WTC11 (cell line): ENCODE measurements at regions not wholly inside any gene's neighbourhood (a gene's known extent, or its start where the extent isn't known, plus 50 kb on each side); places are given as distances from the start of the nearest gene placed in this dataset.

Experiments
- ATAC-seq: fragments of 200-7000 bp; cut with Tn5 transposase; 2 replicates; pipeline ENCODE4 v1.10.0; 2021; ENCODE audit warnings: mild to moderate bottlenecking, moderate library complexity
- CTCF ChIA-PET: fragments of 300-600 bp; sonication (Branson Sonifier 250); formaldehyde crosslinking; loops from one replicate; lab custom pipeline; 2021; ENCODE audit warnings: antibody characterized with exemption; lab: Charles Lee
- POLR2A ChIA-PET: fragments of 350-600 bp; sonication (Branson Sonifier 250); formaldehyde crosslinking; loops from one replicate; lab custom pipeline; 2021; ENCODE audit warnings: antibody characterized with exemption; lab: Charles Lee
- DNase-seq: peaks from one replicate; pipeline ENCODE4 v3.0.0; 2021; ENCODE audit warnings: low spot score
- H3K27ac Mint-ChIP-seq: 2 replicates; pipeline ENCODE4 v1.8.0; 2021; ENCODE audit warnings: mixed read lengths
- H3K27me3 Mint-ChIP-seq: 2 replicates; pipeline ENCODE4 v1.8.0; 2021; ENCODE audit warnings: low read depth, mild to moderate bottlenecking, moderate library complexity, mixed read lengths
- H3K36me3 Mint-ChIP-seq: 2 replicates; pipeline ENCODE4 v1.8.0; 2021; ENCODE audit warnings: mixed read lengths
- H3K4me1 Mint-ChIP-seq: 2 replicates; pipeline ENCODE4 v1.8.0; 2022; ENCODE audit warnings: mixed read lengths
- H3K4me3 Mint-ChIP-seq: 2 replicates; pipeline ENCODE4 v1.8.0; 2021; ENCODE audit warnings: mild to moderate bottlenecking, moderate library complexity, mixed read lengths
- H3K9me3 Mint-ChIP-seq: 2 replicates; pipeline ENCODE4 v1.8.0; 2021; ENCODE audit warnings: mixed read lengths
- ARID4B ChIP-seq: sonication (generic); formaldehyde crosslinking; IDR thresholded peaks from 2 replicates; pipeline ENCODE4 v1.8.0; 2023; ENCODE audit warnings: missing genetic modification reagents, mild to moderate bottlenecking, borderline replicate concordance
- ERG ChIP-seq: fragments of 250-450 bp; sonication (Bioruptor Pico); IDR thresholded peaks from 2 replicates; pipeline ENCODE4 v1.8.0; 2021; ENCODE audit warnings: mild to moderate bottlenecking
- ESRRA ChIP-seq: sonication (generic); formaldehyde crosslinking; IDR thresholded peaks from 2 replicates; pipeline ENCODE4 v1.8.1; 2022; ENCODE audit warnings: mild to moderate bottlenecking, missing genetic modification reagents, borderline replicate concordance
- FOXP1 ChIP-seq: sonication (generic); formaldehyde crosslinking; IDR thresholded peaks from 2 replicates; pipeline ENCODE4 v1.8.0; 2022; ENCODE audit warnings: missing genetic modification reagents, mild to moderate bottlenecking, moderate library complexity, borderline replicate concordance
- GTF2I ChIP-seq: fragments of 250-450 bp; sonication (Bioruptor Pico); conservative IDR thresholded peaks from 2 replicates; pipeline ENCODE4 v1.4.0; 2021; ENCODE audit warnings: mild to moderate bottlenecking
- IRF1 ChIP-seq: sonication (generic); formaldehyde crosslinking; IDR thresholded peaks from 2 replicates; pipeline ENCODE4 v1.8.0; 2023; ENCODE audit warnings: missing genetic modification reagents
- JAZF1 ChIP-seq: fragments of 250-450 bp; sonication (Bioruptor Pico); IDR thresholded peaks from 2 replicates; pipeline ENCODE4 v1.9.0; 2021; ENCODE audit warnings: moderate library complexity, mild to moderate bottlenecking, inconsistent platforms
- JUN ChIP-seq: sonication (generic); formaldehyde crosslinking; IDR thresholded peaks from 2 replicates; pipeline ENCODE4 v1.8.0; 2023; ENCODE audit warnings: mild to moderate bottlenecking, missing genetic modification reagents
- NR3C1 ChIP-seq: sonication (generic); formaldehyde crosslinking; conservative IDR thresholded peaks from 2 replicates; pipeline ENCODE4 v1.8.1; 2023; ENCODE audit warnings: low read depth, mild to moderate bottlenecking, missing genetic modification reagents
- SOX15 ChIP-seq: fragments of 250-450 bp; sonication (Bioruptor Pico); IDR thresholded peaks from 2 replicates; pipeline ENCODE4 v1.9.0; 2021; ENCODE audit warnings: mild to moderate bottlenecking
- TCF7 ChIP-seq: sonication (generic); formaldehyde crosslinking; IDR thresholded peaks from 2 replicates; pipeline ENCODE4 v1.8.0; 2022; ENCODE audit warnings: mild to moderate bottlenecking, low read depth, missing genetic modification reagents, moderate library complexity
- ZNF121 ChIP-seq: sonication (generic); formaldehyde crosslinking; IDR thresholded peaks from 2 replicates; pipeline ENCODE4 v1.8.0; 2023; ENCODE audit warnings: missing genetic modification reagents
- TF ChIP-seq, protein P1 (sequence below): sonication (generic); formaldehyde crosslinking; IDR thresholded peaks from 2 replicates; pipeline ENCODE4 v1.8.0; 2022; ENCODE audit warnings: mild to moderate bottlenecking, missing genetic modification reagents
- TF ChIP-seq, protein P2 (sequence below): sonication (generic); formaldehyde crosslinking; conservative IDR thresholded peaks from 2 replicates; pipeline ENCODE4 v1.8.1; 2022; ENCODE audit warnings: mild to moderate bottlenecking, missing genetic modification reagents

DNA sequence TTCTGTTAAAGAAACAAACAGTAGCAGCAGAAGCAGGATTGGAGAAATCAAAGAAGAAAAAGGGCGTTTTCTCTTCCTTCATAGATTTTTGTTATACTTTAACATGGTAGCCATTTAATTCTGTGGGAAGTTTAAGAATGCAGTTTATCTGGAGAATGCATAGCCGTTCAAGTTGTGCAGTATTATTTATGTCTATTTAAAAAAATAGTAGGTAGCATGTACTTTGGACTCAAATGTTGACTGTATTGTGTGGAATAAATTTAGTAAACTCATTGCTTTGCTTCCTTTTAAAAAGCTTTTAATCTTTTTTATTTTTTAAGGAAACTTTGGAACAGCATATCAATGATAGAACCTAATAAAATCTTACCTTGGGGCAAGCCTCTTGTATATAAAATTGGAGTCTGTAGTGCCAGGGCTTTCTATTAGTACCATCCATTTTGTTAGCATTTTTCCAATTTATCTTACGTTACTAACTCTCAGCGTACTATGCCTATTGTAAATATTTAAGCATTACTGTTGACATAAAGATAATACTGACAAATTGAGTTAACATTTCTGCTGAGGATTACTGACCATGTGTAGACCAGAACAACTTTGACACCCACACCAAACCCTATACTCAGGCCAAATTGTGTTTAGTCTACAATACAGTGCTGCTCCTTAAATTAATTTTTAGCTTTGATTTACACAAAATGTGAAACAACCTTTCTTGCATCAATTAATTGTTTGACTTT is 291.1 kb downstream of the NNT start:
- CTCF ChIA-PET, result no interaction called here
- TF ChIP-seq SOX15 (no peak), NR3C1 (no peak)
- no peak overlapping the region for H3K27ac Mint-ChIP-seq
- DNase-seq, result no peak
- no peaks in the 10 kb centered on the region for H3K9me3 Mint-ChIP-seq
- POLR2A ChIA-PET, result no interaction called here
- ATAC-seq, result no peak
- no peaks in the 10 kb centered on the region for H3K36me3 Mint-ChIP-seq
- H3K4me3 Mint-ChIP-seq, result no peak overlapping the region
- no peaks in the 10 kb centered on the region for H3K27me3 Mint-ChIP-seq
- no peaks in the 10 kb centered on the region for H3K4me1 Mint-ChIP-seq

GRCh38 chr5:43891112-43891511 is 288.1 kb downstream of the NNT start:
- CTCF ChIA-PET, result no interaction called here

More at GRCh38 chr5:43891112-43891511, 288.1 kb downstream of the NNT start:
- Mint-ChIP-seq H3K4me1 (no peaks in the 10 kb centered on the region), H3K4me3 (no peak overlapping the region), H3K9me3 (no peaks in the 10 kb centered on the region)
- ATAC-seq (no peak), DNase-seq (no peak)
- POLR2A ChIA-PET, result no interaction called here
- no peak for TF ChIP-seq FOXP1 (CRISPR knock-in tag)
- TF ChIP-seq, protein P1, sequence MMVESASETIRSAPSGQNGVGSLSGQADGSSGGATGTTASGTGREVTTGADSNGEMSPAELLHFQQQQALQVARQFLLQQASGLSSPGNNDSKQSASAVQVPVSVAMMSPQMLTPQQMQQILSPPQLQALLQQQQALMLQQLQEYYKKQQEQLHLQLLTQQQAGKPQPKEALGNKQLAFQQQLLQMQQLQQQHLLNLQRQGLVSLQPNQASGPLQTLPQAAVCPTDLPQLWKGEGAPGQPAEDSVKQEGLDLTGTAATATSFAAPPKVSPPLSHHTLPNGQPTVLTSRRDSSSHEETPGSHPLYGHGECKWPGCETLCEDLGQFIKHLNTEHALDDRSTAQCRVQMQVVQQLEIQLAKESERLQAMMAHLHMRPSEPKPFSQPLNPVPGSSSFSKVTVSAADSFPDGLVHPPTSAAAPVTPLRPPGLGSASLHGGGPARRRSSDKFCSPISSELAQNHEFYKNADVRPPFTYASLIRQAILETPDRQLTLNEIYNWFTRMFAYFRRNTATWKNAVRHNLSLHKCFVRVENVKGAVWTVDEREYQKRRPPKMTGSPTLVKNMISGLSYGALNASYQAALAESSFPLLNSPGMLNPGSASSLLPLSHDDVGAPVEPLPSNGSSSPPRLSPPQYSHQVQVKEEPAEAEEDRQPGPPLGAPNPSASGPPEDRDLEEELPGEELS, result no peak
- no peak for TF ChIP-seq ERG (CRISPR knock-in tag)
- no peak for TF ChIP-seq ESRRA (CRISPR knock-in tag)
- TF ChIP-seq, protein P2, sequence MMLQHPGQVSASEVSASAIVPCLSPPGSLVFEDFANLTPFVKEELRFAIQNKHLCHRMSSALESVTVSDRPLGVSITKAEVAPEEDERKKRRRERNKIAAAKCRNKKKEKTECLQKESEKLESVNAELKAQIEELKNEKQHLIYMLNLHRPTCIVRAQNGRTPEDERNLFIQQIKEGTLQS (CRISPR knock-in tag), result no peak
- no peak for TF ChIP-seq JUN (CRISPR knock-in tag)
- TF ChIP-seq GTF2I (CRISPR knock-in tag), result no peak
- no peak for TF ChIP-seq TCF7 (CRISPR knock-in tag)
- TF ChIP-seq ZNF121 (CRISPR knock-in tag), result no peak
- no peak for TF ChIP-seq JAZF1
- no peak for TF ChIP-seq ARID4B (CRISPR knock-in tag)
- no peak for TF ChIP-seq IRF1 (CRISPR knock-in tag)
- TF ChIP-seq, all 79 proteins: peak for 0
- Mint-ChIP-seq H3K27ac (no peak overlapping the region), H3K36me3 (no peaks in the 10 kb centered on the region), H3K27me3 (no peaks in the 10 kb centered on the region)
